PC-9 (cell line): ENCODE measurements at regions not wholly inside any gene's neighbourhood (a gene's known extent, or its start where the extent isn't known, plus 50 kb on each side); places are given as distances from the start of the nearest gene placed in this dataset.

ENCODE experiments used
- CTCF ChIP-seq: fragments of 200-600 bp; sonication (generic); conservative IDR thresholded peaks from 2 replicates; pipeline ENCODE4 v1.6.1; 2017; ENCODE audit warnings: mixed run types, antibody characterized with exemption, mild to moderate bottlenecking, moderate library complexity
- EZH2 ChIP-seq: fragments of 200-600 bp; sonication (generic); IDR thresholded peaks from 2 replicates; pipeline ENCODE4 v1.8.0; 2017; ENCODE audit warnings: antibody characterized with exemption, low read depth

GRCh38 chr15:47291767-47292166 is 425.5 kb upstream of the SEMA6D start:
- TF ChIP-seq CTCF (no peak), EZH2 (no peak)
